H4 (cell line): ENCODE measurements at regions not wholly inside any gene's neighbourhood (a gene's known extent, or its start where the extent isn't known, plus 50 kb on each side); places are given as distances from the start of the nearest gene placed in this dataset.

ENCODE experiments used
- DNase-seq: peaks from one replicate; pipeline ENCODE4 v3.0.0-alpha.2; 2015; ENCODE audit warnings: low spot score

- DNase-seq, result no peak
These were observed 59.8 kb downstream of the VAX1 start for GRCh38 chr10:117078168-117078837.

GRCh38 chr10:117075064-117075463, 63.0 kb downstream of the VAX1 start:
- DNase-seq, result peak; percentile 33

GRCh38 chr10:117074621-117075020, 63.4 kb downstream of the VAX1 start:
- DNase-seq, result no peak

- DNase-seq, result no peak
These were observed 66.5 kb upstream of the SHTN1 start for GRCh38 chr10:117071286-117072050.
